WERI-Rb-1 (cell line): ENCODE measurements at regions not wholly inside any gene's neighbourhood (a gene's known extent, or its start where the extent isn't known, plus 50 kb on each side); places are given as distances from the start of the nearest gene placed in this dataset.

Source experiments
- DNase-seq: peaks from one replicate; pipeline ENCODE4 v3.0.0-alpha.2; 2020
- H3K27ac ChIP-seq: fragments of 250-450 bp; sonication (Bioruptor Pico); 2 replicates; pipeline ENCODE4 v1.5.1; 2020; ENCODE audit warnings: mild to moderate bottlenecking, moderate library complexity
- H3K27me3 ChIP-seq: fragments of 250-450 bp; sonication (Bioruptor Pico); 2 replicates; pipeline ENCODE4 v1.5.1; 2021; ENCODE audit warnings: mild to moderate bottlenecking, low read depth, moderate library complexity; ENCODE audit not compliant: insufficient read depth, severe bottlenecking
- H3K36me3 ChIP-seq: fragments of 250-450 bp; sonication (Bioruptor Pico); 2 replicates; pipeline ENCODE4 v1.5.1; 2020; ENCODE audit warnings: mild to moderate bottlenecking, moderate library complexity
- H3K4me3 ChIP-seq: 2 replicates; pipeline ENCODE4 v1.5.1; 2011; ENCODE audit warnings: low read depth, mild to moderate bottlenecking, control low read depth, low read length
- H3K9me3 ChIP-seq: fragments of 250-450 bp; sonication (Bioruptor Pico); 2 replicates; pipeline ENCODE4 v1.5.1; 2021; ENCODE audit warnings: mild to moderate bottlenecking, moderate library complexity; ENCODE audit not compliant: severe bottlenecking
- TF ChIP-seq, protein P1 (sequence below): IDR thresholded peaks from 2 replicates; pipeline ENCODE4 v1.5.1; 2011; ENCODE audit warnings: low read depth, mild to moderate bottlenecking, control low read depth, inconsistent platforms, low read length

GRCh38 chr20:6580486-6580885, 187.0 kb upstream of the BMP2 start:
- no peaks in the 10 kb centered on the region for H3K36me3 ChIP-seq
- H3K27ac ChIP-seq: no peak overlapping the region
- no peak overlapping the region for H3K4me3 ChIP-seq
- TF ChIP-seq, protein P1, sequence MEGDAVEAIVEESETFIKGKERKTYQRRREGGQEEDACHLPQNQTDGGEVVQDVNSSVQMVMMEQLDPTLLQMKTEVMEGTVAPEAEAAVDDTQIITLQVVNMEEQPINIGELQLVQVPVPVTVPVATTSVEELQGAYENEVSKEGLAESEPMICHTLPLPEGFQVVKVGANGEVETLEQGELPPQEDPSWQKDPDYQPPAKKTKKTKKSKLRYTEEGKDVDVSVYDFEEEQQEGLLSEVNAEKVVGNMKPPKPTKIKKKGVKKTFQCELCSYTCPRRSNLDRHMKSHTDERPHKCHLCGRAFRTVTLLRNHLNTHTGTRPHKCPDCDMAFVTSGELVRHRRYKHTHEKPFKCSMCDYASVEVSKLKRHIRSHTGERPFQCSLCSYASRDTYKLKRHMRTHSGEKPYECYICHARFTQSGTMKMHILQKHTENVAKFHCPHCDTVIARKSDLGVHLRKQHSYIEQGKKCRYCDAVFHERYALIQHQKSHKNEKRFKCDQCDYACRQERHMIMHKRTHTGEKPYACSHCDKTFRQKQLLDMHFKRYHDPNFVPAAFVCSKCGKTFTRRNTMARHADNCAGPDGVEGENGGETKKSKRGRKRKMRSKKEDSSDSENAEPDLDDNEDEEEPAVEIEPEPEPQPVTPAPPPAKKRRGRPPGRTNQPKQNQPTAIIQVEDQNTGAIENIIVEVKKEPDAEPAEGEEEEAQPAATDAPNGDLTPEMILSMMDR: no peak
- H3K27me3 ChIP-seq: peaks cover 27% of the 10 kb centered on the region
- no peaks in the 10 kb centered on the region for H3K9me3 ChIP-seq
- DNase-seq: no peak

DNA sequence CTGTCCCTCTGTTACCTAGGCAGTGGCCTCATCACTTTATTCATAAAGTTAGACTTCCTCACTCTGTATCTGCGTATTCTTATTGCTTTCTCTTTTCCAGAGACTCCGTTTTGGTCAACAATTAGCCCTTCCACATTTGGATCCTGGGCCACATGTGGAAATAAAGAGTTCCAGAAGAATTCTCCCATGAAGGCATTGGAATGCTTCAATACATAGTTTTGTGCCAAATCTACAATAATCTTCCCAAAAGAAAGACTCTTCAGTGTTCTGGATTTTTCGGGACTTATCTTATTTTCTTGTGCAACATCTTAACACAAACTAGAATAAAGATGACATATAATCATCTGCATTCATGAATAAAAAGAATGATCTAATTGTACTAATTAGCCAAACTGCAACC, 187.7 kb upstream of the BMP2 start:
- TF ChIP-seq, protein P1: no peak
- H3K36me3 ChIP-seq: no peaks in the 10 kb centered on the region
- no peaks in the 10 kb centered on the region for H3K9me3 ChIP-seq
- no peak overlapping the region for H3K27ac ChIP-seq
- peaks cover 27% of the 10 kb centered on the region for H3K27me3 ChIP-seq
- DNase-seq: no peak
- no peak overlapping the region for H3K4me3 ChIP-seq

DNA sequence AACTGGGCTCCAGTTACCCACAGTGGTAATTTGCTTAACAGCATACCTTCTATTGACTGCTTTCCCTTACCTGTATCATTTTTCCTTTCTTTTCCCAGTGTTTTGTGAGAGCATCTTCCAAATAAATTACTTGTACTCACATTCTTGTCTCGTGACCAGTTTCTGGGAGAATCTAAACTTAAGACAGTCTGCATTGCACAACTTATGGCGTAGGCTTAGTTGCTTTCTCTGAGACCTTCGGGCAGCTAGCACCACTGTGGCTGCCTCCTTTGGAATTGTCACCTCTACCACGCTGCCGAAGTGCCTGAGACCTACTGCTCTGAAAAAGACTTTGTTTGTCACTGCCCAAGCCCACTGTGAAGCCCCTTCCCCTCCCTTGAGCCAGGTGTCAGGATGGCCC, 188.1 kb upstream of the BMP2 start:
- Histone ChIP-seq H3K36me3 (no peaks in the 10 kb centered on the region), H3K27me3 (peaks cover 30% of the 10 kb centered on the region), H3K9me3 (no peaks in the 10 kb centered on the region), H3K4me3 (no peak overlapping the region), H3K27ac (no peak overlapping the region)
- DNase-seq: no peak
- TF ChIP-seq, protein P1: no peak

DNA sequence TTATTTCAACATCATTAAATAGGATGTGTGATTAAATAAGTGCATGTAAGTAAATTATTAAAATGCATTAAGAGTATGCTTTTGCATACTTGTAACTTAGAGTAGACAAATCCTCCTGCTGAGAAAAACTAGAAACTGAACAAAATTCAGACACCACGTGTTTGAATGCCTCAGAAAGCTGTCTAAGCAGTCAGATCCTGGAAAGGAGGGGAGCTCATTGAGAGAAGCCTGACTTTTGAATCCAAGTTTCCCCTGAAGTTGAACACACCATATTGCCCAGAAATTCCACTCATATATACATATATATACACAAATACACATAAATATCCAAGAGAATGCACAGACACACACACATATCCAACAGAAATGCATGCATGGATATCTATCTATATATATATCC, 190.0 kb upstream of the BMP2 start:
- Histone ChIP-seq H3K4me3 (no peak overlapping the region), H3K9me3 (no peaks in the 10 kb centered on the region), H3K36me3 (no peaks in the 10 kb centered on the region), H3K27ac (no peak overlapping the region), H3K27me3 (peaks cover 38% of the 10 kb centered on the region)
- TF ChIP-seq, protein P1: no peak
- no peak for DNase-seq

DNA sequence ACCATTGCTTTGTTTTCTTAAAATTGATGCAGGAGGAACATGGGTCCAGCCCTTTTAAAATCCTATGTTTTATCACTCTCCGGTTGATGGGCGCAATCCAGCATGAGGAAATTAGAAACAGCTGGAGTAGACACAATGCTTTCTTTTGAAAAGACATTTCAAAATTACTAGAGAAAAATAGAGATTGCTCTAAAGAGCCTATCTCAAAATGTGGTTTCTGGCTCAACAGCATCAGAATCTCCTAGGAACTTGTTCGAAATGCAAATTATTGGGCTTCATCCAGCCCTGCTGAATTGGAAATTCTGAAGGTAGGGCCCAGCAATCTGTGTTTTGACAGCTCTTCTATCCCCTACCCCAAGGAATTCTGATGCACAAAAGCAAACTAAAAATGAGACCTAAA, 190.8 kb upstream of the BMP2 start:
- H3K4me3 ChIP-seq: no peak overlapping the region
- no peak overlapping the region for H3K27ac ChIP-seq
- H3K9me3 ChIP-seq: no peaks in the 10 kb centered on the region
- peaks cover 40% of the 10 kb centered on the region for H3K27me3 ChIP-seq
- DNase-seq: no peak
- TF ChIP-seq, protein P1: no peak
- no peaks in the 10 kb centered on the region for H3K36me3 ChIP-seq

- H3K27me3 ChIP-seq: peaks cover 43% of the 10 kb centered on the region
- H3K4me3 ChIP-seq: no peak overlapping the region
- H3K36me3 ChIP-seq: no peaks in the 10 kb centered on the region
- no peak overlapping the region for H3K27ac ChIP-seq
- TF ChIP-seq, protein P1: no peak
- no peak for DNase-seq
- H3K9me3 ChIP-seq: no peaks in the 10 kb centered on the region
These were observed 191.5 kb upstream of the BMP2 start for GRCh38 chr20:6575912-6576401.
